Muscle of leg (tissue), 3 donors: ENCODE measurements at regions not wholly inside any gene's neighbourhood (a gene's known extent, or its start where the extent isn't known, plus 50 kb on each side); places are given as distances from the start of the nearest gene placed in this dataset.
"Not testable (repeated sequence)": the region's sequence is repeated elsewhere in the genome, so short reads cannot be mapped to it uniquely, and the experiment has no call there.

Experiments used
- DNase-seq: peaks from one replicate; pipeline ENCODE4 v3.0.0; 2013
- H3K27ac ChIP-seq: one replicate; pipeline ENCODE4 v1.5.1; 2013; ENCODE audit warnings: mild to moderate bottlenecking, low read length, control low read depth
- H3K27me3 ChIP-seq: one replicate; pipeline ENCODE4 v1.6.1; 2013; ENCODE audit warnings: low read length; ENCODE audit not compliant: control insufficient read depth, insufficient read depth
- H3K36me3 ChIP-seq: one replicate; pipeline ENCODE4 v1.6.1; 2013; ENCODE audit warnings: low read length; ENCODE audit not compliant: control insufficient read depth, insufficient read depth
- H3K4me1 ChIP-seq: one replicate; pipeline ENCODE4 v1.6.1; 2013; ENCODE audit warnings: low read length; ENCODE audit not compliant: control insufficient read depth, insufficient read depth
- H3K4me3 ChIP-seq: one replicate; pipeline ENCODE4 v1.5.1; 2013; ENCODE audit warnings: low read length, control low read depth
- H3K9me3 ChIP-seq: replicated peaks from 2 replicates; pipeline ENCODE4 v1.6.1; 2013; ENCODE audit warnings: low read depth, low read length; ENCODE audit not compliant: control insufficient read depth
- WGBS: methylation state at CpG from one replicate; pipeline ENCODE4 v1.1.5; 2013; ENCODE audit warnings: missing lambda C conversion rate; ENCODE audit not compliant: insufficient coverage; 5-methylcytosine and 5-hydroxymethylcytosine counted together

GRCh38 chr20:60787276-60787675, 464.8 kb upstream of the CDH4 start:
- H3K27me3 ChIP-seq, result no peaks in the 10 kb centered on the region
- WGBS, result 12% methylated on average over 3 of the region's 4 CpGs
- H3K4me1 ChIP-seq, result peaks cover 9% of the 10 kb centered on the region
- H3K4me3 ChIP-seq, result no peak overlapping the region
- H3K36me3 ChIP-seq, result no peaks in the 10 kb centered on the region
- H3K9me3 ChIP-seq, result no peaks in the 10 kb centered on the region
- peak; percentile 68 for DNase-seq
- H3K27ac ChIP-seq, result no peak overlapping the region

- Histone ChIP-seq H3K36me3 (no peaks in the 10 kb centered on the region), H3K27me3 (no peaks in the 10 kb centered on the region), H3K27ac (no peak overlapping the region), H3K4me3 (no peak overlapping the region), H3K9me3 (no peaks in the 10 kb centered on the region), H3K4me1 (peaks cover 9% of the 10 kb centered on the region)
- no peak for DNase-seq
- 54% methylated on average over 1 of the region's 3 CpGs for WGBS
These were observed 464.0 kb upstream of the CDH4 start for GRCh38 chr20:60788070-60788469.

- Histone ChIP-seq H3K4me1 (peaks cover 9% of the 10 kb centered on the region), H3K27me3 (no peaks in the 10 kb centered on the region), H3K4me3 (no peak overlapping the region), H3K27ac (no peak overlapping the region), H3K9me3 (no peaks in the 10 kb centered on the region), H3K36me3 (no peaks in the 10 kb centered on the region)
- DNase-seq, result no peak
- WGBS, result 93% methylated on average over 8 of the region's 10 CpGs
These were observed 462.7 kb upstream of the CDH4 start for GRCh38 chr20:60789399-60789798.

GRCh38 chr20:60790339-60790738, 461.7 kb upstream of the CDH4 start:
- no CpG with 5 or more reads among the region's 3 CpGs for WGBS
- not testable (repeated sequence) for H3K36me3 ChIP-seq, H3K4me1 ChIP-seq, H3K27ac ChIP-seq, H3K27me3 ChIP-seq, H3K4me3 ChIP-seq, H3K9me3 ChIP-seq, DNase-seq

- no peaks in the 10 kb centered on the region for H3K36me3 ChIP-seq
- H3K9me3 ChIP-seq, result no peaks in the 10 kb centered on the region
- DNase-seq, result no peak
- H3K4me3 ChIP-seq, result no peak overlapping the region
- WGBS, result 86% methylated on average over 1 of the region's 1 CpG
- no peaks in the 10 kb centered on the region for H3K4me1 ChIP-seq
- H3K27me3 ChIP-seq, result no peaks in the 10 kb centered on the region
- no peak overlapping the region for H3K27ac ChIP-seq
These were observed 460.2 kb upstream of the CDH4 start for GRCh38 chr20:60791823-60792222.

- no peaks in the 10 kb centered on the region for H3K9me3 ChIP-seq
- no peak overlapping the region for H3K4me3 ChIP-seq
- no CpG with 5 or more reads among the region's 6 CpGs for WGBS
- no peak for DNase-seq
- no peaks in the 10 kb centered on the region for H3K36me3 ChIP-seq
- no peak overlapping the region for H3K27ac ChIP-seq
- H3K4me1 ChIP-seq, result no peaks in the 10 kb centered on the region
- H3K27me3 ChIP-seq, result no peaks in the 10 kb centered on the region
These were observed 459.1 kb upstream of the CDH4 start for GRCh38 chr20:60792941-60793340.

GRCh38 chr20:60794674-60795073, 457.4 kb upstream of the CDH4 start:
- Histone ChIP-seq H3K27me3 (no peaks in the 10 kb centered on the region), H3K4me1 (no peaks in the 10 kb centered on the region), H3K9me3 (no peaks in the 10 kb centered on the region), H3K4me3 (no peak overlapping the region), H3K27ac (no peak overlapping the region), H3K36me3 (no peaks in the 10 kb centered on the region)
- no peak for DNase-seq
- WGBS, result no CpG with 5 or more reads among the region's 4 CpGs

- DNase-seq, result no peak
- peaks cover 6% of the 10 kb centered on the region for H3K9me3 ChIP-seq
- WGBS, result no CpG with 5 or more reads among the region's 1 CpG
These were observed 456.4 kb upstream of the CDH4 start for GRCh38 chr20:60795651-60796050.

GRCh38 chr20:60800185-60800584, 451.9 kb upstream of the CDH4 start:
- WGBS, result no CpG with 5 or more reads among the region's 1 CpG
- Histone ChIP-seq H3K27ac (no peak overlapping the region), H3K4me3 (no peak overlapping the region), H3K27me3 (no peaks in the 10 kb centered on the region), H3K4me1 (peaks cover 15% of the 10 kb centered on the region), H3K9me3 (peaks cover 8% of the 10 kb centered on the region), H3K36me3 (no peaks in the 10 kb centered on the region)
- no peak for DNase-seq

More at GRCh38 chr20:60795651-60796050, 456.4 kb upstream of the CDH4 start:
- no peaks in the 10 kb centered on the region for H3K36me3 ChIP-seq
- no peak overlapping the region for H3K4me3 ChIP-seq
- H3K27ac ChIP-seq, result no peak overlapping the region
- no peaks in the 10 kb centered on the region for H3K4me1 ChIP-seq
- no peaks in the 10 kb centered on the region for H3K27me3 ChIP-seq

- peaks cover 18% of the 10 kb centered on the region for H3K4me1 ChIP-seq
- 57% methylated on average over 2 of the region's 5 CpGs for WGBS
- H3K27ac ChIP-seq, result peak overlapping the region; percentile 14
- H3K36me3 ChIP-seq, result no peaks in the 10 kb centered on the region
- peak; percentile 57 for DNase-seq
- H3K27me3 ChIP-seq, result no peaks in the 10 kb centered on the region
- no peak overlapping the region for H3K4me3 ChIP-seq
- H3K9me3 ChIP-seq, result peaks cover 8% of the 10 kb centered on the region
These were observed 449.4 kb upstream of the CDH4 start for GRCh38 chr20:60802676-60803075.

- peaks cover 8% of the 10 kb centered on the region for H3K9me3 ChIP-seq
- DNase-seq, result peak; percentile 52
- peak overlapping the region; percentile 66 for H3K27ac ChIP-seq
- H3K27me3 ChIP-seq, result no peaks in the 10 kb centered on the region
- H3K36me3 ChIP-seq, result no peaks in the 10 kb centered on the region
- peaks cover 18% of the 10 kb centered on the region for H3K4me1 ChIP-seq
- no peak overlapping the region for H3K4me3 ChIP-seq
- WGBS, result 49% methylated on average over 4 of the region's 7 CpGs
These were observed 448.6 kb upstream of the CDH4 start for GRCh38 chr20:60803335-60804055.
